GM19463 (cell line): ENCODE measurements at regions not wholly inside any gene's neighbourhood (a gene's known extent, or its start where the extent isn't known, plus 50 kb on each side); places are given as distances from the start of the nearest gene placed in this dataset.

ENCODE experiments used
- ATAC-seq: cut with Tn5 transposase; IDR thresholded peaks from one replicate; pipeline ENCODE4 v1.9.1; 2021; ENCODE audit warnings: mild to moderate bottlenecking, moderate library complexity; ENCODE audit not compliant: unreplicated experiment

DNA sequence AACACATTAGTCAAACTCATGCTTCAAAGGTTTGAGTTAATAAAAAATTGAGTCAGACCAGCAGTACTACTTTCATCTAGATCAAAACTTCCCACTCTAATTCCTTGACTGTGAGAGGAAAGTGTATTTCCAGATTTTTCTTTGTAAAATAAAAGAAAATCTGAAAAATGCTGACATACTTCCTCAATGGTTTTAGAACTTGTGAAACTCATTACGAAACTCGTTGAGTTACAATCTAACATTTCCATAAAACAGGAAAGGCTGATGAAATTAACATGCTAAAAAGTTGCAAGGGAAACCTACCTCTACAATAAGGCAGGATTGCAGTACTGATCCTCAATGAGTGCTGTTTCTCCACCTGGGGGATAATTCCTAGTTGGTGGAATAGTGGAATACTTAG, 217.8 kb upstream of the HCCS start:
- ATAC-seq: no peak

DNA sequence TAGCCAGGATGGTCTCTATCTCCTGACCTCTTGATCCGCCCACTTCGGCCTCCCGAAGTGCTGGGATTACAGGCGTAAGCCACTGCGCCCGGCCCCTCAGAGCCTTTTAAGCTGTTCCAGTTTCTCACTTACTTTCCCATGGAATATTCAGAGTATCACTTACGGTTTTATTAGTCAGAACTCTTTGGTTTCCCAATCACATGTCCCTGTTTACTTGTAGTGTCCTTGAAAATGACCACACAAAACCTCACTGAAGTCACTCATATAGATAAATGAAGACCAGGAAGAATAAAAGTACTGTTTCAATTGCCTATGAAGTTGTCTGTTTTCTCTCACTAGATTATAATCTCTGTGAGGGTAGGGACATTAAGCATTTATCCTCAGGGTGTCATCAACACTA, 217.2 kb upstream of the HCCS start:
- no peak for ATAC-seq

DNA sequence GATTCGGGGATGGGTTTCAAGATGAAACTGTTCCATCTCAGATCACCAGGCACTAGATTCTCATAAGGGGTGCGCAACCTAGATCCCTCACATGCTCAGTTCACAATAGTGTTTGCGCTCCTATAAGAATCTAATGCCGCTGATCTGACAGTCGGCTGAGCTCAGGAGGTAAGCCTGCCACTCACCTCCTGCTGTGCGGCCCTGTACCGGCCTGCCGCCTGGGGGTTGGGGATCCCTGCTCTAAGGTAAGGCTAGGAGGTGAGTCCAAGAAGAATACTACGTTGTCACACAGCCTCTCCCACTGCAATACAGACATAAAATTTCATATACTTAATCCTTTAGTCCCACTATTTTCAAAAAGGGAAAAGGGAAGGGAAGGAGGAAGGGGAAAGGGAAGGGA, 213.4 kb upstream of the HCCS start:
- no peak for ATAC-seq

DNA sequence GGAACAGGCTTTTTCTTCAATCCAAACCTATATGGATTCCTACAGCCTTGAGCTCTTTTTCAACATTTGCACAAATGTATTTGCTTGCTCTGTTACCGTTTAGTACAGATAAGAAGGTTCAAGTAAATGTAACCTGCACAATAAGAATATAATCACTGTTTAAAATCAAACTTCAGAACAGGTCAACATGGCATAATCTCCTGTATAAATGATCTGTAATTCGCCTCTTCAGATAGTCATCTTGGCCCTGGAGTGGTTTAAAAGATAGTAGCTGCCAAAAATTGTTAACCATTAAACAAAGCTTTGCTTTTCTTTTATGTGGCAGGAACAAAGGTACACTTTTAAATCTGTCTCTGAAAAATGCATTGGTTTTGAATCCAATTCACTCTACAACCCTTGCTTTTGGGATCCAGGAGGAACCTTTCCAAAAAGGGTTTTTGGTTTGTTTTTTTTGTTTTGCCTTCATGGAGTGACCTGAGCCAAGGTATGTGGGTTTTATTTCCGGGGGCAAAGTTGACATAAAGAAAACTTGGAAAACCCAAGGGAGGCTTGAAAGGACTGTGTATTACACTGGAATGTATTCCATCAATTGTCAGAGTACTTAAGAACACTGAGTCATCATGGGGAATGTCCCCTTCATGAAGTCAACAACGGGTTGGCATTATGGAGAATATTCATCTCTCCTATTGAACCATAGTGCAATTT, 210.4 kb upstream of the HCCS start:
- ATAC-seq: no peak

DNA sequence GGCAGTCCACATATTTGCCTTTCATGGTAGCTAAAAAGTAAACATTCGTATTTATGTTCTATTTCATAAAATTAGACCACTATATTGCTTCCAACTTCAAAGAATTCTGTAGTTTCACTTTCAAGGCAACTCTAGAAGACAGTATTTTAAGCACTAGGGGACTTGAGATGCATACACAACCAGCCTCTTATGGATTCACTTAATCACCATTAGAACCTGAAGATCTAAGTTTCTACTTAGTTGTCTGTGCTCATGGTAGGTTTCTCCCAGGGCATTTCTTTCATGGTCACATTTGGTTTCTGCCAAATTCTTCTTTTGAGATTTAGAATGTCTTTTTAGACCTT, 209.9 kb upstream of the HCCS start:
- no peak for ATAC-seq

DNA sequence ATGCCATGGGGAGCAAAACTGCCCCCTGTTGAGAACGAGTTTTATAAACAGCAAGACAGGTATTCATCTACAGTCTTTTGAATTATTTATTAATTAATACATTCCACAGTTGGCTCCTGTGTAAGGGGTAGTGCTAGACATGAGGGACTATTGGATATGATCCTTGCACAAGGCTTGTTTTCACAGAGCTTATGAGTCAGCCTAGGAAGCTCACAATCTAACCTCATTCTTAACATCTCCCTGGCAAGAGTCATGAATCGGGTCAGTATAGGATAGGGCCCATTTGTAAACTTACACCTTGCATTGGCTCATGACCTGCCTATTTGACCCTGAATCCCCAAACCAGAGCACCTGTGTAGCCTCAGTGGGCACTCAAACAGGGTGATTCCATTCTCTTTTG, 209.1 kb upstream of the HCCS start:
- no peak for ATAC-seq

DNA sequence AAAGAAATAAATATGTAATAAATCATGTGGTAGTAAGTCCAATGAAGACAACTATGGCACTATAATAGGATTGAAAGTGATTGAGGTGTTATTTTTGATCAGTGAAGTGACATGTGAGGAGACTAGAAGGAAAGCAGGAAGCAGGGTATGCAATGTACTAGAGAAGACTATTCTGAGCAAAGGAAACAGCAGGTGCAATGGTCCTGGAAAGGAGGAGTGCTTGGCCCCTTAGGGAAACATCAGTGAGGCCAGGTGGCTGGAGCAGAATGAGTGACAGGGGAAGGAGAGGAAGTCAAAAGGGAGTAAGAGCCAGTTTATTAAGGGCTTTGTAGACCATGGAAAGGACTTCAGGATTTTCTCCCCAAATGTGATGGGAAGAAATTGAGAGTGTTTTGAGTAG, 207.6 kb upstream of the HCCS start:
- ATAC-seq: no peak

DNA sequence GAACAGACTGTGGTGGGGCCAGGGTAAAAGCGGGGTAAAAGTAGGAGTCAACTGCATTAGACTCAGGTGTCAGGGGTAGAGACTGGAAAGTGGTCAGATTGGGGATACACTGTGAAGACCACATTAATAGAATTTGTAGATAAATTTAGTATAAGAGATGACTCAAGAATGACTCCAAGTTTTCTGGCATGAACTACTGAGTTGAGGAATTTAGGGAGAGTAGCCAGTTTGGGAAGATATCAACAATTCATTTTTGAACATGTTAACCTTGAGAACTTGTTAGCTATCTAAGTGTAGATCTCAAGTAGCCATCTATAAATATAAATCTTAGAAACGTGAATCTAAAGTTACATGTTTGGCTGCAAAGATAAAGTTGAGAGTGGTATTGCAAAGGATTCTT, 206.9 kb upstream of the HCCS start:
- no peak for ATAC-seq

DNA sequence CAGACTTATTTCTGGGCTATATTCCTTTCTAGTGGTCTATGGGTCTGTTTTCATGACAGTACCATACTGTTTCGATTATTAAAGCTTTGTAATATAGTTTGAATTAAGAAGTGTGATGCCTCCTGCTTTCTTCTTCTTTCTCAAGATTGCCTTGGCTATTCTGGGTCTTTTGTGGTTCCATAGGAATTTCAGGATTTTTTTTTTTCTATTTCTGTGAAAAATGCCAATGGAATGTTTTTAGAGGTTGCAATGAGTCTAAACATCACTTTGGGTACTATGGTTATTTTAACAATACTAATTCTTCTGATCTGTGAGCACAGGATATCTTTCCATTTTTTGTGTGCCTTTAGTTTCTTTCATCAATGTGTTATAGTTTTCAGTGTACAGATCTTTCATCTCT, 204.3 kb upstream of the HCCS start:
- no peak for ATAC-seq

DNA sequence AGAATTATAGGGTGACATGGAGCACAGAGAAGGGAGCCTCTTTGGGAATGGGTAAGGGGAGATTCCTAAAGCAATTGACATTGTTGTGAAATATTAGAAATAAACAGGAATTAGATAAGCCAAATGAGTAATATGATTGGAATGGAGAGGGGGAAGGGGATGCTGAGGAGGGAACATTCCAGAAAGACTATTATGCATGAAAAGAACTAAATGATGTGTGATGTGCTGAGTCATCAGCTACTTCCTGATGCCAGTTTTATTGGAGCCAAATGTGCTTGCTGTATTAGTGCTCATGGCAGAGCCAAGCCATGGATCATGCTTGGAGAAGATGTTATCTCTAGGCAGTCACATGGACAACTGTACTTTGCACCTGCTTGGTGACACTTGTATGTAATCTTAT, 189.0 kb upstream of the HCCS start:
- ATAC-seq: no peak

DNA sequence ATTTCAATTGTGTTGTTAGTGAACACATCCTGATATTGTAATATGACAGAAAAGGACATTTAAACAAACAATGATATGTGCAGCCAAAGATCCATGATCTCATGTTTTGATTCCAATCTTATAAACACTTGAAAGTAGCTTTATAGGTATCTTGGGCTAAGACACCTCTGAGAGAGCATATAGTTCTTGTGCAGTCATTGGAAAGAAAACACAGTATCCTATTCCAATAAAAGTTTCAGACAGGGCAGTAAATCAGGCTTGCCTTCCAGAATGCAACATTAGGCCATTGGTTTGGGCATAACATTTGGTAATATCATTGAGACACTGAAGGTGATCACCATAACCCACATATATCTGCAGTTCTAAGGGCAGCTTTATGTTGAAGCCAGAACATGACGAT, 188.3 kb upstream of the HCCS start:
- no peak for ATAC-seq

DNA sequence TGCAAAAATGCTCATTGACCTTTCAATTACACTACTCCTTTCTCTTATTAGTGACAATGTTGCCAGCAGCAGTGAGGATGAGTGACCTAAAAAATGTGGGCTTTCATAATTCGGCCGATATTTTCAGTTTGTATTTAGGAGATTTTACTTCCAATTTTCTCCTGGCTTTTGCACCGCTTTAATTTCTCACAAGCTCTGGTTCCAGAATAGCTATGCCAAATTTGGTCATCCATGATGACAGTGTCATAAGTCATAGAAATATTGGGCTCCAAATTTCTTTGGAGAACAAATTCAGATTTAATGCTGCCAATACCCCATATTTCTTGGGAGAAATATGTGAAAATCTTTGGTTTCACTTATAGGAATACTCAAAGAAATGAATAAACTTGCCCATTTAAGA, 187.7 kb upstream of the HCCS start:
- ATAC-seq: no peak

DNA sequence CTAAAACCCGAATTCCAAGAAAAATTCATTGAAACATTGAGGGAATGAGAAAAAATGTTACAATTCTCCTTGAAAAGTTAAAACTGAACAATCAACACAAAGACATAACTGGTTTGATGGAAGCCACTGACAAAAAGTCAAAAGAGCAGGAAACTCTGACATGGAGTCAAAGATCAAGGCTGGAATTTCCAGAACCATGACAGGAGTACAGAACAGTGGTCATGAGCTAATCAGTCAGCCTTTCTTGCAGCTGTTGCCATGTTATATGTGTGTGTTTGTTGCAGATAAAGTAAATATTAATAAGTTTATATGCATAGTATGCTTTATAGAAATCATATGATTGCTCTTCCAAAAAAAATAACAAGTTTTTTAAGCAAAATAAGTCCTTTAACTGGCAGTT, 184.7 kb upstream of the HCCS start:
- ATAC-seq: no peak

DNA sequence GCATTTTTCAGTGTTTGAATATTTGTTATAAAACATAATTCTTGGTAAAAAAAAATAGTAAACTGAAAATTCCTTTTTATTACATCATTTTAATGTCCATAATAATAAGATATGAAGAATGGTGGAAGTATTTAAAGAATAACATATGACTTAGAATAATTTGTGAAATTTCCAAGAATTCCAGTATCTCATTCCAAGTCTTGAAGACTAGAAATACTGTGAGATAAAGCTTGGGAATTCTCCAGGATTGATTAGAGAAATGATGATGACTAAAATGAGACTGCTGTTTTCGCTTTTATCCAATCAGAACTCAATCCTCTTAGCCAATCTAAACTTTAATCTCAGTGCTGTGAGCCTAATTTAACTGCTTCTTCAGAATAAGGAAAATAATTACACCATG, 184.2 kb upstream of the HCCS start:
- ATAC-seq: no peak

DNA sequence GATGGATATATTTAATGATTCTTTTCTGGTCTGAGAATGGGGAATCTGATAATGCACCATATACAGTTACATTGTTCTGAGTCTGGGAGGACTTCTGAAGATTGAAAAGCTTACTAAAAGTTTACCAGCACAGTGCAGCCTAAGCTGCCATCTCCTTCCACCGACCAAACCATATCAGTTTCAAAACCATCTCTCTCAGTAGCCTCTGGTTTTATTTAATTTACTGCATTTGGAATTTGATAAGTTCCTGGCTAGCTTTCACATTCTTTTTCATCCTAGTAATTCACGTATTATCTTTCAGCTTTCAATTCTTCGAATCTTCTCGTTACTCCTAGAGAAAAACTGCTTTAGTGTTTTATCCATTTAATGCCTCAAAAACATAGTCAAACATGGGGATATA, 181.4 kb upstream of the HCCS start:
- no peak for ATAC-seq

DNA sequence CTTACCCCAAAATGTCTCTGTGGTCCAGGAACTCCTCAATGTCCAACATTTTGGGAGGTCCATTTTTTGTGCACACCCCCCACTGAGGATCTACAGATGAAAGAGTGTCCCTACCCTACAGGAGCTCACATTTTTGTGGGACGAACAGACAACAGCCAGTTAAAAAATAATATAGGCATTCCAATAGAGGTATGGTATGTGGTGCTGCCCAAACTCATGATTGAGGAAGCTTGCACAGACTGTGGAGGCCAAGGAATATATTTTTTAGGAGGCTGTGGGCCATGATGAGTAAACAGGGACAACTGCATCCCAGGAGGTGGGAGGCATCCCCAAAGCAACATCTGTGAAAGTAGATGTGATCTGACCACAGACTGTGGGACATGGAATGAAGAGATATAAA, 181.0 kb upstream of the HCCS start:
- ATAC-seq: no peak

DNA sequence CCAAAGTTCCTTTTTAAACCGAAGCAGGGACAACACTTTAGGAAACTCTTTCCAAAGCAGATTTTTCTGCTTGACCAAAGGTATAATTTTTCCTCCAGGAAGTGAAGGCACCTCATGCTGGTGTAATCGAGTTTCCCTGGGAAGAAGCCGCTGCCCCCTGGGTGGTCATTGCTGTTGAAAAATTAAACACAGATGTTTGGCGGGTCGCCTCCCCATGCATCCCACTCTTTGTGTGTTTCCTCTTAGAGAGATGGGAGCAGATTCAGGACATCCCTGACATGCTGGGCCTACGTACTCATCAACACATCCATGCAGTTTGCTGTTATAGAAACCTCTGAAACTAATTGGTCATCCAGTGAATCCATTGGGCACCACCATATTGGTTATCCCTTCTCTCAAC, 179.2 kb upstream of the HCCS start:
- ATAC-seq: no peak

DNA sequence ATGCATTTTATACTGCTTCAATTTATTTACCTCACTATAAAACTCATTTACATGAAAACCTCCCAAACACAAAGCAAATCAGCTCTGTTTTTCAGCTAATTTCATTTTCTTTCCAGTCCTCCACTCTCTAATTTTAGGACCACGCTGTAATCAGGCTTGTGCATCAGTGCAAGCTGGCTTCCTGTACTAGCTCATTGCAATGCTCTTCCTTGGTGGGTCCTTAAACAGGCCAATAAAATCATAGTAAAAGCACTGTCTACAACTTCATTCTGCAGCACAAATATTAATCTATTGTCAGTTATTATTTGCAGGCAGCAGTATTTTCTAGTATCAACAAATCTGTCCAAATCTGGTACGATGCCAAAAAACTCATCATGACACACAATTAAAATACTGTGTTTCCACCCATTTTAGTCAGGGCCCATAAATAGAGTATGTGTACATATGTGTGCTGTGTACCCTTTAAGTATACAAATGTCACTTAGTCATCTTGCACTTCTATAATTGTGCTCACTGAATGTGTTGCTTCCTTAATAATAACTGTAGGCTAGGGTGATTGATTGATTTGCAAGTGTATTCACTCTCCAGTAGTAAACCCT, 178.2 kb upstream of the HCCS start:
- no peak for ATAC-seq

DNA sequence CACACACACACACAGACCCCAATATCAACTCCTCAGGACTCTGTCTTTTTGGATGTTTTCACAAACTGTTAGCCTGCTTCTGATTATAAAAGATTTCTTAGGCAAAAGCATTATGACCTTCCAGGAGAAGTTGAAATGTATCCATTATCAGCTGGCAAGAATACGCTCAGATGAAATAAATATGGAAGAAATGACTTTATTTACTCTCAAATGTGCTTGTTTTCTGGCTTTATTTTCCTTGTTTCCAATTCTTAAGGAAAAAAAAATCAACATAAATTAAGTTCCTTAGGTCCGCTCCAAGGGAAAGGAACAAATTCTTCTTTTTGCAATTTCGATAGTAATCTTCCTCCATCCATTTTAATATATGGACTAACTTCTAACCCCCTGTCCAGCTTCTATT, 175.6 kb upstream of the HCCS start:
- no peak for ATAC-seq

DNA sequence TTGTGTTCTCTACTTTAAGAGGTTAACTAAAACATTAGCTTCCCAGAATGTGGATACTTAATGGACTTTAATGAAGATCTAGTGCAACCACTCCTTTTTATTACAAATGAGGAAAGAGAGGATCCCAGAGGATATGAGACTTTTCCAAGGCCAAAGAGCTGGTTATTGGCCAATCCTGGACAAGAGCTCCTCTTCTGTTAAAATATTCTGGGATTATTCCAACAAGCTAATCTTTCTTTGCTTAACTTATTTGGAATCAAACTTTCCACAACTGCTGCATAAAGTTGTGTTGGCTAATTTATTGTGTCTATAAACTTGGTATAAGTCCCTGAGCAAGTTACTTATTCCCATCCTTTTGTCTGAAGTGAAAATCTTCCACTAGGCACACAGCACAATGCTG, 174.2 kb upstream of the HCCS start:
- ATAC-seq: no peak

DNA sequence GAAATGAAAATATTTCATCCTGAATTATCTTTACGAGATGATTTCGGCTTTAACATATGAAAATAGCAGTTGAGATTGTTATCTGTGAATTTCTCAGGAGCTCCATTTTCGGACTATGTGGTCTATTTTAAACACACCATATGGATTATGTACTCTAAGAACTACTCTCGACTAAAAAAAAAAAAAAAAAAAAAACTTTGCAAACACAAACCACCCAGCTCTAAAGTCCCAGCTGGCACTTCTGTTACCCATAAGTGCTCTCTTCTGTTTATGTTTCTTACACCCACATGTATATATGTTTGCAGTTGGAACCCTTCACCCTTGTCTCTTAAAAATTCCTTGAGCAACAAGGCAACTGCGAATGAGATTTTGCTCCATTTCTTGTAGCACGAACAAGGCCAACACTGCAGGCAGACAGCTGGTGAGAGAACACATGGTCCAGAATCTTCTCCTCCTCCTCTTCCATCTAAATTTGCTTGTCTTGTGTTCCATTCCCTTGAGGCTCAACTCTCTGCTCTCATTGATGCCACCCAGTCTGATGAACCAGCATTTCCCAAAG, 172.7 kb upstream of the HCCS start:
- ATAC-seq: no peak

DNA sequence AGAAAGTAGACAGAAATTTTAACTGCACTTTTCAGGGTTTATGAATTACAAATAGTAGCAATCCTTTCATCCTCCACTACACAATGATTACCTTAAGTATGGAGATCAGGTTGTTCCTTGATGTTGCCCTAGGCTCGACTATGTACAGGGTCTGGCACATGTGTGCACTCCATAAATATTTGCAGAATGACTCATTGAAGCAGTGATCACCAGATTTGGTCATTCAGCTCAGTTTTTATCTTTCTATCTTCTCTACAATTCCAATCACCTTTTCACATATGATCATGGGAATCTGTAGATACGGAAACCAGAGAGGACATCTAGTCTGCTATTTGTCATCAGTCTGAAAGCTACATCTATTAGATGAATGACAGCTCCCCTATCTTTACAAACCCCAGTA, 171.7 kb upstream of the HCCS start:
- ATAC-seq: no peak
